H1 (cell line): ENCODE measurements at regions not wholly inside any gene's neighbourhood (a gene's known extent, or its start where the extent isn't known, plus 50 kb on each side); places are given as distances from the start of the nearest gene placed in this dataset.

Source experiments
- TF ChIP-seq, protein P1 (sequence below): fragments of 300-600 bp; sonication (generic); IDR thresholded peaks from 2 replicates; pipeline ENCODE4 v1.7.1; 2012; ENCODE audit warnings: low read length, moderate library complexity, mild to moderate bottlenecking, inconsistent platforms; ENCODE audit not compliant: insufficient replicate concordance

DNA sequence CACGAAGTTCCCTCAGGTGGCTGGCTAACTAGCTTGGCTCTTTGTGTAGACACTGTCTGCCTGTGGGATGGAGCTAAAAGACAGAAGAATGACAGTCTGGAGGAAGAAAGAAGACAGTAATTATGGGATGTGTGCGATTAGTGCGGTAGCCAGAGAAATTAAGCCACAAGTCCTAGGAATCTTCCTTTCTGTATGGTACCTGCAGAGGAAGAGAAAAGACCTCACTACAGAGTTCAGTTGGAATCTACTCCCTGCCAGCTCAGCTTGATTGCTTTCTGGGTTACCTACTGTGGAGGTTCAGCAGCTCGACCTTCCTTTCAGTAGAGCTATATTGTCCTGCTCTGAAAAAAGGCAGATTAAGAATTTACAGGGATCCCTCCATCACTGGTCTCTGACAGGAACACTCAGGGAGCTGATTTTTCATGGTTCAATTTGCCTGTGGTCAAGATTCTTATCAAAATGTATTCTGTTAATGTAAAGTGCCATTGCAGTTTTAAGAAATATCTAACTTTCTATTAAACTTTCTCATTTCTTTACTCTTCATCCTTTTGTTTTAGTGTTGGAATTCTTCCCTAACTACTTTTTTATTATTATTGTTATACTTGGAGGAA lies 187.2 kb downstream of the CENPW start (continued):
- TF ChIP-seq, protein P1, sequence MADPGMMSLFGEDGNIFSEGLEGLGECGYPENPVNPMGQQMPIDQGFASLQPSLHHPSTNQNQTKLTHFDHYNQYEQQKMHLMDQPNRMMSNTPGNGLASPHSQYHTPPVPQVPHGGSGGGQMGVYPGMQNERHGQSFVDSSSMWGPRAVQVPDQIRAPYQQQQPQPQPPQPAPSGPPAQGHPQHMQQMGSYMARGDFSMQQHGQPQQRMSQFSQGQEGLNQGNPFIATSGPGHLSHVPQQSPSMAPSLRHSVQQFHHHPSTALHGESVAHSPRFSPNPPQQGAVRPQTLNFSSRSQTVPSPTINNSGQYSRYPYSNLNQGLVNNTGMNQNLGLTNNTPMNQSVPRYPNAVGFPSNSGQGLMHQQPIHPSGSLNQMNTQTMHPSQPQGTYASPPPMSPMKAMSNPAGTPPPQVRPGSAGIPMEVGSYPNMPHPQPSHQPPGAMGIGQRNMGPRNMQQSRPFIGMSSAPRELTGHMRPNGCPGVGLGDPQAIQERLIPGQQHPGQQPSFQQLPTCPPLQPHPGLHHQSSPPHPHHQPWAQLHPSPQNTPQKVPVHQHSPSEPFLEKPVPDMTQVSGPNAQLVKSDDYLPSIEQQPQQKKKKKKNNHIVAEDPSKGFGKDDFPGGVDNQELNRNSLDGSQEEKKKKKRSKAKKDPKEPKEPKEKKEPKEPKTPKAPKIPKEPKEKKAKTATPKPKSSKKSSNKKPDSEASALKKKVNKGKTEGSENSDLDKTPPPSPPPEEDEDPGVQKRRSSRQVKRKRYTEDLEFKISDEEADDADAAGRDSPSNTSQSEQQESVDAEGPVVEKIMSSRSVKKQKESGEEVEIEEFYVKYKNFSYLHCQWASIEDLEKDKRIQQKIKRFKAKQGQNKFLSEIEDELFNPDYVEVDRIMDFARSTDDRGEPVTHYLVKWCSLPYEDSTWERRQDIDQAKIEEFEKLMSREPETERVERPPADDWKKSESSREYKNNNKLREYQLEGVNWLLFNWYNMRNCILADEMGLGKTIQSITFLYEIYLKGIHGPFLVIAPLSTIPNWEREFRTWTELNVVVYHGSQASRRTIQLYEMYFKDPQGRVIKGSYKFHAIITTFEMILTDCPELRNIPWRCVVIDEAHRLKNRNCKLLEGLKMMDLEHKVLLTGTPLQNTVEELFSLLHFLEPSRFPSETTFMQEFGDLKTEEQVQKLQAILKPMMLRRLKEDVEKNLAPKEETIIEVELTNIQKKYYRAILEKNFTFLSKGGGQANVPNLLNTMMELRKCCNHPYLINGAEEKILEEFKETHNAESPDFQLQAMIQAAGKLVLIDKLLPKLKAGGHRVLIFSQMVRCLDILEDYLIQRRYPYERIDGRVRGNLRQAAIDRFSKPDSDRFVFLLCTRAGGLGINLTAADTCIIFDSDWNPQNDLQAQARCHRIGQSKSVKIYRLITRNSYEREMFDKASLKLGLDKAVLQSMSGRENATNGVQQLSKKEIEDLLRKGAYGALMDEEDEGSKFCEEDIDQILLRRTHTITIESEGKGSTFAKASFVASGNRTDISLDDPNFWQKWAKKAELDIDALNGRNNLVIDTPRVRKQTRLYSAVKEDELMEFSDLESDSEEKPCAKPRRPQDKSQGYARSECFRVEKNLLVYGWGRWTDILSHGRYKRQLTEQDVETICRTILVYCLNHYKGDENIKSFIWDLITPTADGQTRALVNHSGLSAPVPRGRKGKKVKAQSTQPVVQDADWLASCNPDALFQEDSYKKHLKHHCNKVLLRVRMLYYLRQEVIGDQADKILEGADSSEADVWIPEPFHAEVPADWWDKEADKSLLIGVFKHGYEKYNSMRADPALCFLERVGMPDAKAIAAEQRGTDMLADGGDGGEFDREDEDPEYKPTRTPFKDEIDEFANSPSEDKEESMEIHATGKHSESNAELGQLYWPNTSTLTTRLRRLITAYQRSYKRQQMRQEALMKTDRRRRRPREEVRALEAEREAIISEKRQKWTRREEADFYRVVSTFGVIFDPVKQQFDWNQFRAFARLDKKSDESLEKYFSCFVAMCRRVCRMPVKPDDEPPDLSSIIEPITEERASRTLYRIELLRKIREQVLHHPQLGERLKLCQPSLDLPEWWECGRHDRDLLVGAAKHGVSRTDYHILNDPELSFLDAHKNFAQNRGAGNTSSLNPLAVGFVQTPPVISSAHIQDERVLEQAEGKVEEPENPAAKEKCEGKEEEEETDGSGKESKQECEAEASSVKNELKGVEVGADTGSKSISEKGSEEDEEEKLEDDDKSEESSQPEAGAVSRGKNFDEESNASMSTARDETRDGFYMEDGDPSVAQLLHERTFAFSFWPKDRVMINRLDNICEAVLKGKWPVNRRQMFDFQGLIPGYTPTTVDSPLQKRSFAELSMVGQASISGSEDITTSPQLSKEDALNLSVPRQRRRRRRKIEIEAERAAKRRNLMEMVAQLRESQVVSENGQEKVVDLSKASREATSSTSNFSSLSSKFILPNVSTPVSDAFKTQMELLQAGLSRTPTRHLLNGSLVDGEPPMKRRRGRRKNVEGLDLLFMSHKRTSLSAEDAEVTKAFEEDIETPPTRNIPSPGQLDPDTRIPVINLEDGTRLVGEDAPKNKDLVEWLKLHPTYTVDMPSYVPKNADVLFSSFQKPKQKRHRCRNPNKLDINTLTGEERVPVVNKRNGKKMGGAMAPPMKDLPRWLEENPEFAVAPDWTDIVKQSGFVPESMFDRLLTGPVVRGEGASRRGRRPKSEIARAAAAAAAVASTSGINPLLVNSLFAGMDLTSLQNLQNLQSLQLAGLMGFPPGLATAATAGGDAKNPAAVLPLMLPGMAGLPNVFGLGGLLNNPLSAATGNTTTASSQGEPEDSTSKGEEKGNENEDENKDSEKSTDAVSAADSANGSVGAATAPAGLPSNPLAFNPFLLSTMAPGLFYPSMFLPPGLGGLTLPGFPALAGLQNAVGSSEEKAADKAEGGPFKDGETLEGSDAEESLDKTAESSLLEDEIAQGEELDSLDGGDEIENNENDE: no peak
